Gastrocnemius medialis (tissue), 4 donors: ENCODE measurements at regions not wholly inside any gene's neighbourhood (a gene's known extent, or its start where the extent isn't known, plus 50 kb on each side); places are given as distances from the start of the nearest gene placed in this dataset.

Source experiments
- POLR2A ChIP-seq, 2 donors: fragments of 450-650 bp; IDR thresholded peaks; one replicate each; pipeline ENCODE4 v1.6.1; 2017; ENCODE audit warnings: antibody characterized with exemption in 2 of 2, mild to moderate bottlenecking in 2 of 2, moderate library complexity in 2 of 2
- TF ChIP-seq, protein P1 (sequence below), 5 experiments: fragments of 450-650 bp in 3 of 5; fragments of 200-600 bp in 2 of 5; sonication (generic) in 2 of 5; IDR thresholded peaks in 4 of 5; conservative IDR thresholded peaks in 1 of 5; 1 replicate in 4 of 5; 2 replicates in 1 of 5; pipeline ENCODE4 v1.5.1; 2016 to 2019; ENCODE audit warnings: antibody characterized with exemption in 5 of 5, mild to moderate bottlenecking in 3 of 5, moderate library complexity in 3 of 5

DNA sequence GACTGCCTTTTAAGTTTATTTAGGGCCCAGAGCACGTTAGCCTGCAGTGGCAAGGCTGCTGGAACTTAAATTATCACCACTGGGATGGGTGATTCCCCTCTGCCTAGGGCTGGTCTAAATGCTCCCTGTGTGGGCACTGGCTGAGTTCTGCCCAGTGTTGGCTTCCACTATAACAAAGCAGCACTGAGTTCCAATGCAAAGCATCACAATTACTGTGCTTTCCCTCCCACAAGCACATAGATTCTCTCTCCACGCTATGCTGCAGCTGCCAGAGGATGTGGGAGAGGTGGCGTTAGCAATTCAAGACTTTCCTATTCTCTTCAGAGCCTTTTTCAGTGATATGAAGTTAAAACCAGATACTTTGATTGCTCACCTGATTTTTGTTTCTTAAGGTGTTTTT is 328.9 kb upstream of the DDX18 start:
- TF ChIP-seq, protein P1, sequence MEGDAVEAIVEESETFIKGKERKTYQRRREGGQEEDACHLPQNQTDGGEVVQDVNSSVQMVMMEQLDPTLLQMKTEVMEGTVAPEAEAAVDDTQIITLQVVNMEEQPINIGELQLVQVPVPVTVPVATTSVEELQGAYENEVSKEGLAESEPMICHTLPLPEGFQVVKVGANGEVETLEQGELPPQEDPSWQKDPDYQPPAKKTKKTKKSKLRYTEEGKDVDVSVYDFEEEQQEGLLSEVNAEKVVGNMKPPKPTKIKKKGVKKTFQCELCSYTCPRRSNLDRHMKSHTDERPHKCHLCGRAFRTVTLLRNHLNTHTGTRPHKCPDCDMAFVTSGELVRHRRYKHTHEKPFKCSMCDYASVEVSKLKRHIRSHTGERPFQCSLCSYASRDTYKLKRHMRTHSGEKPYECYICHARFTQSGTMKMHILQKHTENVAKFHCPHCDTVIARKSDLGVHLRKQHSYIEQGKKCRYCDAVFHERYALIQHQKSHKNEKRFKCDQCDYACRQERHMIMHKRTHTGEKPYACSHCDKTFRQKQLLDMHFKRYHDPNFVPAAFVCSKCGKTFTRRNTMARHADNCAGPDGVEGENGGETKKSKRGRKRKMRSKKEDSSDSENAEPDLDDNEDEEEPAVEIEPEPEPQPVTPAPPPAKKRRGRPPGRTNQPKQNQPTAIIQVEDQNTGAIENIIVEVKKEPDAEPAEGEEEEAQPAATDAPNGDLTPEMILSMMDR (IDR thresholded peaks at IDR 0.05 in 4 of 5, conservative IDR thresholded peaks at IDR 0.05 in 1 of 5): no peak
- TF ChIP-seq POLR2A (IDR thresholded peaks at IDR 0.05): no peak
